ENCODE measurements at regions not wholly inside any gene's neighbourhood (a gene's known extent, or its start where the extent isn't known, plus 50 kb on each side); places are given as distances from the start of the nearest gene placed in this dataset.
"Not testable (repeated sequence)": the region's sequence is repeated elsewhere in the genome, so short reads cannot be mapped to it uniquely, and the experiment has no call there.

DNA sequence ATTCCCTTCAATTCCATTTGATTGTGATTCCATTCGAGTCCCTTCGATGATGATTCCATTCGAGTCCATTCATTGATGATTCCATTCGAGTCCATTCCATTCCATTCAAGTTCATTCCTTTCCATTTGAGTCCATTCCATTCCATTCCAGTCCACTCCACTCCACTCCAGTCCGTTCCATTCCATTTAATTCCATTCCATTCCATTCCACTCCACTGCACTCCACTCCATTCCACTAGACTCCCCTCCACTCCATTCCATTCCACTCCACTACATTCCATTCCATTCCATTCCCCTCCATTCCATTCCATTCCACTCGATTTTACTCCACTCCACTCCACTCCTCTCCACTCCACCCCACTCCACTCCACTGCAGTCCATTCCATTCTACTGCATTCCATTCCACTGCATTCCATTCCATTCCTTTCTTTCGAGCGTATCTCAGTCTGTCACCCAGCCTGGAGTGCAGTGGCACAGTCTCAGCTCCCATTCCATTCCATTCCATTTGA is 115.7 kb downstream of the ZNF92 start:
- Mint-ChIP-seq H3K27ac (ENCODE audit: unreplicated experiment) (no peak overlapping the region), H3K4me1 (no peaks in the 10 kb centered on the region), H3K9me3 (peaks cover 11% of the 10 kb centered on the region), H3K36me3 (ENCODE audit: low read depth) (peaks cover 21% of the 10 kb centered on the region), H3K27me3 (ENCODE audit: low read depth) (peaks cover 25% of the 10 kb centered on the region), H3K4me3 (no peak overlapping the region)
- TF ChIP-seq, protein P1, sequence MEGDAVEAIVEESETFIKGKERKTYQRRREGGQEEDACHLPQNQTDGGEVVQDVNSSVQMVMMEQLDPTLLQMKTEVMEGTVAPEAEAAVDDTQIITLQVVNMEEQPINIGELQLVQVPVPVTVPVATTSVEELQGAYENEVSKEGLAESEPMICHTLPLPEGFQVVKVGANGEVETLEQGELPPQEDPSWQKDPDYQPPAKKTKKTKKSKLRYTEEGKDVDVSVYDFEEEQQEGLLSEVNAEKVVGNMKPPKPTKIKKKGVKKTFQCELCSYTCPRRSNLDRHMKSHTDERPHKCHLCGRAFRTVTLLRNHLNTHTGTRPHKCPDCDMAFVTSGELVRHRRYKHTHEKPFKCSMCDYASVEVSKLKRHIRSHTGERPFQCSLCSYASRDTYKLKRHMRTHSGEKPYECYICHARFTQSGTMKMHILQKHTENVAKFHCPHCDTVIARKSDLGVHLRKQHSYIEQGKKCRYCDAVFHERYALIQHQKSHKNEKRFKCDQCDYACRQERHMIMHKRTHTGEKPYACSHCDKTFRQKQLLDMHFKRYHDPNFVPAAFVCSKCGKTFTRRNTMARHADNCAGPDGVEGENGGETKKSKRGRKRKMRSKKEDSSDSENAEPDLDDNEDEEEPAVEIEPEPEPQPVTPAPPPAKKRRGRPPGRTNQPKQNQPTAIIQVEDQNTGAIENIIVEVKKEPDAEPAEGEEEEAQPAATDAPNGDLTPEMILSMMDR (conservative IDR thresholded peaks at IDR 0.05) = no peak
- DNase-seq (ENCODE audit: low read depth, low spot score) = no peak

DNA sequence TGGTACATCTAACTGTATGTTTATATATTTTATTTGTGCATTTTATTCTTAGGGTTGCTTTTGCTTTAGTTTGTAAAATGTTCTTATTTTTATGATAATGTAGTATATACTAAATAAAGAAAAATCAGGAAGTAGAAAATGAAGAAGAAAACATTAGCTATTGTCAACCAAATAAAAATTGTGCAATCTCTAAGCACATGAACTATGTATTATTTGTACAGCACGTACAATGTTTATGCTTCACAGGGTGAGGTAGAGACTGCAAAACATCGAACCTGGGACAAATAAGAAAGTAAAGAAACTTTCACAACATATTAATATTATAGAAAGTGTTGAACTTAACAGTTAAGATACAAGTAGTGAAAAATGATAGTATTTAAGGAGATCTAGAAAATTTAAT is 123.0 kb downstream of the ZNF92 start:
- not testable (repeated sequence) for H3K4me1 Mint-ChIP-seq; H3K9me3 Mint-ChIP-seq; H3K4me3 Mint-ChIP-seq; DNase-seq (ENCODE audit: low read depth, low spot score); H3K27ac Mint-ChIP-seq (ENCODE audit: unreplicated experiment); H3K36me3 Mint-ChIP-seq (ENCODE audit: low read depth)
- H3K27me3 Mint-ChIP-seq (ENCODE audit: low read depth) = peaks cover 74% of the 10 kb centered on the region

DNA sequence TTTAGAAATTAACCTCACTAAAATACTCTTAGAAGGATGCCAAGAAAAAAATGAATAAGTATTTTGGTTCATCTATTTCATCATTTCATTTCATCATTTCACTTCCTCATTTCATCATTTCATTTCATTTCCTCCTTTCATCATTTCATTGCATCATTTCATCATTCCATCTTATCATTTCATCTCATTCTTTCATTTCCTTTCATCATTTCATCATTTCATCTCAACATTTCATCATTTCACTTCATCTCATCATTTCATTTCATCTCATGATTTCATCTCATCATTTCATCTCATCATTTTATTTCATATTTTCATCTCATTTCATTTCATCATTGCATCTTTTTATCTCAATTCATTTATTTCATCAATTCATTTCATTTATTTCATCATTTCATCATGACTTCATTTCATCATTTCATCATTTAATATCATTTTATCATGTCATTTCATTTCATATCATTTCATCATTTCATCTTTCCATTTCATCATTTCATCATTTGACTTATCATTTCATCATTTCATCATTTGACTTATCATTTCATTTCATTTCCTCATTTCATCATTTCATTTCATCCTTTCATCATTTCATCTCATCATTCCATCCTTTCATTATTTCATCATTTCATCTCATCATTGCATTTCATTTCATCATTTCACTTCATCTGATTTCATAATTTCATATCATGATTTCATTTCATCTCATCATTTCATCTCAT is 129.9 kb downstream of the ZNF92 start:
- peaks cover 29% of the 10 kb centered on the region for H3K27me3 Mint-ChIP-seq (ENCODE audit: low read depth)
- DNase-seq (ENCODE audit: low read depth, low spot score) = no peak
- H3K9me3 Mint-ChIP-seq = no peaks in the 10 kb centered on the region
- no peaks in the 10 kb centered on the region for H3K36me3 Mint-ChIP-seq (ENCODE audit: low read depth)
- TF ChIP-seq, protein P1 (conservative IDR thresholded peaks at IDR 0.05) = no peak
- no peak overlapping the region for H3K27ac Mint-ChIP-seq (ENCODE audit: unreplicated experiment)
- no peak overlapping the region for H3K4me3 Mint-ChIP-seq
- H3K4me1 Mint-ChIP-seq = no peaks in the 10 kb centered on the region

DNA sequence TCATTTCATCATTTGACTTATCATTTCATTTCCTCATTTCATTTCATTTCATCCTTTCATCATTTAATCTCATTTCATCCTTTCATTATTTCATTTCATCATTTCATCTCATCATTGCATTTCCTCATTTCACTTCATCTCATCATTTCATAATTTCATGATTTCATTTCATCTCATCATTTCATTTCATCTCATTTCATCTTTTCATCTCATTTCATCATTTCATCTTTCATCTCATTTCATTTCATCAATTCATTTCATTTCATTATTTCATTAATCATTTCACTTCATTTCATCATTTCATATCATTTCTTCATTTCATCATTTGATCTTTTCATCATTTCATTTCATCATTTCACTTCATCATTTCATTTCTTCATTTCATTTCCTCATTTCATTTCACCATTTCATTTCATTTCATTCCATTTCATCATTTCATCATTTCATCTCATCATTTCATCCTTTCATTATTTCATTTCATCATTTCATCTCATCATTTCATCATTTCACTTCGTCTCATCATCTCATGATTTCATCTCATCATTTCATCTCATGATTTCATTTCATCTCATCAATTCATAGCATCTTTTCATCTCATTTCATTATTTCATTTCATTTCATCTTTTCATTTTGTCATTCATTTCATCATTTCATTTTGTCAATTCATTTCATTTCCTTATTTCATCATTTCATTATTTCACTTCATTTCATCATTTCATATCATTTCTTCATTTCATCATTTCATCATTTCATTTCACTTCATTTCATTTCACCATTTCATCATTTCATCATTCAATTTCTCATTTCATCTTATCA is 131.1 kb downstream of the ZNF92 start:
- not testable (repeated sequence) for H3K4me1 Mint-ChIP-seq; DNase-seq (ENCODE audit: low read depth, low spot score); H3K27ac Mint-ChIP-seq (ENCODE audit: unreplicated experiment); H3K9me3 Mint-ChIP-seq; H3K4me3 Mint-ChIP-seq; H3K36me3 Mint-ChIP-seq (ENCODE audit: low read depth)
- H3K27me3 Mint-ChIP-seq (ENCODE audit: low read depth) = peaks cover 30% of the 10 kb centered on the region

DNA sequence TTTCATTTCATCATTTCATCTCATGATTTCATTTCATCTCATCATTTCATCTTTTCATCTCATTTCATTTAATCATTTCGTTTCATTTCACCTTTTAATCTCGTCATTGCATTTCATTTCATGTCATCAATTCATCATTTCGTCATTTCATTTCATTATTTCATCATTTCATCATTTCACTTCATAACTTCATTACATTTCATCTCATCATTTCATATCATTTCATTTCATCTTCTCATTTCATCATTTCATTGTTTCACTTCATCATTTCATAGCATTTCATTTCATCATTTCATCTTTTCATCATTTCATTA is 131.6 kb downstream of the ZNF92 start:
- H3K9me3 Mint-ChIP-seq = not testable (repeated sequence)

DNA sequence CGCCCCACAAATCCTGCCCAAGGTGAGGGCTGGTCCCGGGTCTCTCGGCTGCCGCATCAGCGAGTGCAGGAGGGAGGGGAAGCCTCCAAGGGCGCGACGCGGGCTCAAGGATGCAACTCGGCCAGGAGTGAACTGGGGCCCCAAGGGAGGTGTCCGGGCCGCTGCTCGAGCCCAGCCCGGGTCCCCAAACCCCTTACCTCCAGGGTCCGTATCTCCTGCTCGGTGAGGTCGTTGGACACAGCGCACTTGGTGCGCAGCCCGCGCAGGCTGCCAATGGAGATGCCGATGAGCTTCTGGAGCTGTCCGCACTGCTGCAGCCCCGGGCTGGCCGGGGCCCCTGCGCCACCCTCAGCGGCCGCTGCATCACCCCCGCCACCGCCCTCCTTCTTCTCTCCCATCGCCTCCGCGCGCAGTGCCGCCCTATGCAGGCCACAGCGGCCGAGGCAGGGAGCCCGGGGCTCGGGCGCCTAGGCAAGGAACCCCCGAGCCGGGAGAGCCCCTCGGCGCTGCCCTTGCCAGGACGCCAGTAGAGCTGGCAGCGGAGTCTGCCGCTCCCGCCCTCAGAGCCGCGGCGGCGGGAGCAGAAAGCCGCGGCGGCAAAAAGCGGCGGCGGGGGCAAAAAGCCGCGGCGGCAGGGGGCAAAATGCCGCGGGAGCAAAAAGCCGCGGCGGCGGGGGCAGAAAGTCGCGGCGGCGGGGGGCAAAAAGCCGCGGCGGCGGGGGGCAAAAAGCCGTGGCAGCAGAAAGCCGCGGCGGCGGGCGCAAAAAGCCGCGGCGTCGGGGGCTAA is 135.1 kb downstream of the ZNF92 start:
- H3K27ac Mint-ChIP-seq (ENCODE audit: unreplicated experiment); DNase-seq (ENCODE audit: low read depth, low spot score); H3K4me1 Mint-ChIP-seq; H3K36me3 Mint-ChIP-seq (ENCODE audit: low read depth); H3K9me3 Mint-ChIP-seq; H3K4me3 Mint-ChIP-seq: not testable (repeated sequence)
- H3K27me3 Mint-ChIP-seq (ENCODE audit: low read depth) = peaks cover 38% of the 10 kb centered on the region

More for the DNA sequence above, 131.6 kb downstream of the ZNF92 start:
- H3K4me1 Mint-ChIP-seq; DNase-seq (ENCODE audit: low read depth, low spot score); H3K36me3 Mint-ChIP-seq (ENCODE audit: low read depth); H3K27ac Mint-ChIP-seq (ENCODE audit: unreplicated experiment); H3K4me3 Mint-ChIP-seq: not testable (repeated sequence)
- peaks cover 30% of the 10 kb centered on the region for H3K27me3 Mint-ChIP-seq (ENCODE audit: low read depth)

DNA sequence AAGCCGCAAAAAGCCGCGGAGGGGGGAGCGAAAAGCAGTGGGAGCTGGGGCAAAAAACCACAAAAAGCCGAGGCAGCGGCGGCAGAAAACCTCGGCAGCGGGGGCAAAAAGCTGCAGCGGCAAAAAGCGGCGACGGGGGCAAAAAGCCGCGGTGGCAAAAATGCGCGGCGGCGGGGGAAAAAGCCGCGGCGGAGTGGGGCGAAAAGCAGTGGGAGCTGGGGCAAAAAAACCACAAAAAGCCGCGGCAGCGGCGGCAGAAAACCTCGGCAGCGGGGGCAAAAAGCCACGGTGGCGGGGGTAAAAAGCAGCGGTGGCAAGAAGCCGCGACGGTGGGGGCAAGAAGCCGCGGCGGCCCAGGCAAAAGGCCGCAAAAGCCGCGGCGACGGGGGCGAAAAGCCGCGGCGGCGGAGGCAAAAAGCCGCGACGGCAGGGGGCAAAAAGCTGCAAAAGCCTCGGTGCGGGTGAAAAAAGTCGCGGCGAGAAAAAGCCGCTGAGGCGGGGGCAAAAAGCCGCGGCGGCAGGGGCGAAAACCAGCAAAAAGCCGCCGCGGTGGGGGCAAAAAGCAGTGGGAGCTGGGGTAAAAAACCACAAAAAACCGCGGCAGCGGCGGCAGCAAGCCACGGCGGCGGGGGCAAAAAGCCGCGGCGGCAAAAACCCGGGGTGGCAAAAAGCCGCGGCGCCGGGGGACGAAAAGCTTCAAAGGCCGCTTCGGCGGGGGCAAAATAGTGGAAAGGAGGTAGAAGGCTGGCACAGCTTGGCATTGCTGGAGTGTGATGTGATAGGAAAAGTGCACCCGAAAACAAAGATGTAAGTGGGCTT is 135.9 kb downstream of the ZNF92 start:
- DNase-seq (ENCODE audit: low read depth, low spot score) = no peak
- Mint-ChIP-seq H3K36me3 (ENCODE audit: low read depth) (peaks cover 4% of the 10 kb centered on the region), H3K27me3 (ENCODE audit: low read depth) (peaks cover 45% of the 10 kb centered on the region), H3K9me3 (no peaks in the 10 kb centered on the region), H3K4me3 (peak overlapping the region; percentile 82), H3K27ac (ENCODE audit: unreplicated experiment) (no peak overlapping the region), H3K4me1 (peaks cover 6% of the 10 kb centered on the region)
- TF ChIP-seq, protein P1 (conservative IDR thresholded peaks at IDR 0.05) = no peak

DNA sequence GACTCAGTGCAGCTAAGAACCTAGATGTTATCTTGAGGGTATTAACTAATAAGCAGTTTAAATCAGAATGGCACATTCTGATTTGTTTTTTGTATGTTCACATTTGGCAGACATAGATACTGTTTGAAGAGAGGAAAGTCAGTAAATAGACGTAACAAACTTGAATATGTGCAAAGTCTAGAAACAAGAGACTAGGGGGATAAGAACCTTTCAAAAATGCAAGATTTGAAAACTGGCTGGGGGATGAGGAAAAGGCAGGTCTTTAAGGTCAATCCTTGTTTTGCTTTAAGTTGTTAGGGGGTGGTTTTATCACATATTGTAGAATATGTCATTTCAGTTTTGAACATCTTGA is 136.5 kb downstream of the ZNF92 start:
- H3K4me3 Mint-ChIP-seq = peak overlapping the region; percentile 82
- not testable (repeated sequence) for H3K9me3 Mint-ChIP-seq; H3K36me3 Mint-ChIP-seq (ENCODE audit: low read depth); H3K4me1 Mint-ChIP-seq; H3K27ac Mint-ChIP-seq (ENCODE audit: unreplicated experiment); DNase-seq (ENCODE audit: low read depth, low spot score)
- H3K27me3 Mint-ChIP-seq (ENCODE audit: low read depth) = peaks cover 48% of the 10 kb centered on the region

DNA sequence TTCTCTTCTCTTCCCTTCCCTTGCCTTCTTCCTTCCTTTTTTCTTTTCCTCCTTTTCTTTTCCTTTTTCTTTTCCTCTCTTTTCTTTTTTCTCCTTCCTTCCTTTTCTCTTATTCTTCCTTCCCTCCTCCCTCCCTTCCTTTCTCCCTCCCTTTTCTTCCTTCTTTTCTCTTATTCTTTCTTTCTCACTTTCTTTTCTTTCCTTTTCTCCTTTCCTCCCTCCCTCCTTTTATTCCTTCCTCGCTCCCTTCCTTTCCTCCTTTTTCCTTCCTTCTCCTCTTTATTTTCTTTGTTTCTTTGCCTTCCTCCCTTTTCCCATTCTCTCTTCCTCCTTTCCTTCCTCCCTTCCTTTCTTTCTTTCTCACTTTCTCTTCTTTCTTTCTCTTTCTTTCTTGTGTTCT is 146.1 kb downstream of the ZNF92 start:
- not testable (repeated sequence) for H3K27ac Mint-ChIP-seq (ENCODE audit: unreplicated experiment); H3K4me1 Mint-ChIP-seq; DNase-seq (ENCODE audit: low read depth, low spot score); H3K4me3 Mint-ChIP-seq; H3K36me3 Mint-ChIP-seq (ENCODE audit: low read depth); H3K9me3 Mint-ChIP-seq
- H3K27me3 Mint-ChIP-seq (ENCODE audit: low read depth) = peaks cover 32% of the 10 kb centered on the region

All from neural crest cell (in vitro differentiated cells).